Uterus (tissue), 2 donors: ENCODE measurements at regions not wholly inside any gene's neighbourhood (a gene's known extent, or its start where the extent isn't known, plus 50 kb on each side); places are given as distances from the start of the nearest gene placed in this dataset.

Experiments used
- POLR2A ChIP-seq, 2 donors: fragments of 450-650 bp; IDR thresholded peaks; one replicate each; pipeline ENCODE4 v1.6.1; 2016; ENCODE audit warnings: antibody characterized with exemption in 2 of 2, mild to moderate bottlenecking in 1 of 2, moderate library complexity in 1 of 2
- TF ChIP-seq, protein P1 (sequence below), 4 experiments: fragments of 200-600 bp in 2 of 4; fragments of 450-650 bp in 2 of 4; sonication (generic) in 2 of 4; IDR thresholded peaks; one replicate each; pipeline ENCODE4 v1.5.1; 2016 to 2019; ENCODE audit warnings: antibody characterized with exemption in 4 of 4, mild to moderate bottlenecking in 2 of 4, moderate library complexity in 1 of 4

DNA sequence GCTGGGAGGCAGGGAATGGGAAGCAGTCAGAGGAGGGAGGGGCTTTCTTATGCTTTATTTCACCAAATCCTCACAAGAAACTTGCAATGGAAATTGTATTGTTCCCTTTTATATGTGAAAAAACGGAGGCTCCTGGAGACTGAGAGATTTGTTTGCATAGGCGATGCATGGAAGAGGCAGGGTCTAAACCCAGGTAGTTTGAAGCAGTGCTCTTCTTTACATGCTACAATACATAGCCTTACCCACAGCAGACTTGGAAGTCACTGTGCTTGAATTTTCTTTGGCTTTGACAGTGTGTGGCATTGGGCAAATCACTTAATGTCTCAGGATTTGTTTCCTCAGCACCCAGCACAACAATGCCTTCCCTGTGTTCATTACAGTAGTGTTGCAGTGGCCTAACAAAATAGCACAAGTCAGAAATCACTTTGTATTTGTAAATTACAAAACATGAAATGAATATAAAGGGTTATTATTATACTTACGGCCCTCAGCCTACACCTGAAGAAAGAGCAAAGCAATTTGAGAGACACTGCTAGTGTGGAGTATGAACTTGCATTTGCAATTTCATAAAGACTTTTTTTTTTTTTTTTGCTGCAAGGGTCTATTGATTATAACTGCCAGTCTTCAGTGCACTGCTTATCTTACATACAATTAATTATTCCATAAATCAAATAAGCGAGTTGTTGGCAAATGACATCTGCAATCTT lies 646.4 kb upstream of the KCNMB2 start:
- TF ChIP-seq, protein P1, sequence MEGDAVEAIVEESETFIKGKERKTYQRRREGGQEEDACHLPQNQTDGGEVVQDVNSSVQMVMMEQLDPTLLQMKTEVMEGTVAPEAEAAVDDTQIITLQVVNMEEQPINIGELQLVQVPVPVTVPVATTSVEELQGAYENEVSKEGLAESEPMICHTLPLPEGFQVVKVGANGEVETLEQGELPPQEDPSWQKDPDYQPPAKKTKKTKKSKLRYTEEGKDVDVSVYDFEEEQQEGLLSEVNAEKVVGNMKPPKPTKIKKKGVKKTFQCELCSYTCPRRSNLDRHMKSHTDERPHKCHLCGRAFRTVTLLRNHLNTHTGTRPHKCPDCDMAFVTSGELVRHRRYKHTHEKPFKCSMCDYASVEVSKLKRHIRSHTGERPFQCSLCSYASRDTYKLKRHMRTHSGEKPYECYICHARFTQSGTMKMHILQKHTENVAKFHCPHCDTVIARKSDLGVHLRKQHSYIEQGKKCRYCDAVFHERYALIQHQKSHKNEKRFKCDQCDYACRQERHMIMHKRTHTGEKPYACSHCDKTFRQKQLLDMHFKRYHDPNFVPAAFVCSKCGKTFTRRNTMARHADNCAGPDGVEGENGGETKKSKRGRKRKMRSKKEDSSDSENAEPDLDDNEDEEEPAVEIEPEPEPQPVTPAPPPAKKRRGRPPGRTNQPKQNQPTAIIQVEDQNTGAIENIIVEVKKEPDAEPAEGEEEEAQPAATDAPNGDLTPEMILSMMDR (IDR thresholded peaks at IDR 0.05): no peak
- no peak for TF ChIP-seq POLR2A (IDR thresholded peaks at IDR 0.05)
